HG03097 (cell line): ENCODE measurements at regions not wholly inside any gene's neighbourhood (a gene's known extent, or its start where the extent isn't known, plus 50 kb on each side); places are given as distances from the start of the nearest gene placed in this dataset.
"Not testable (repeated sequence)": the region's sequence is repeated elsewhere in the genome, so short reads cannot be mapped to it uniquely, and the experiment has no call there.

Experiments used
- ATAC-seq: cut with Tn5 transposase; IDR thresholded peaks from one replicate; pipeline ENCODE4 v1.9.1; 2021; ENCODE audit not compliant: unreplicated experiment, low FRiP score

GRCh38 chr6:149127212-149127611, 190.3 kb upstream of the TAB2 start:
- no peak for ATAC-seq

GRCh38 chr6:149128489-149129145, 188.9 kb upstream of the TAB2 start:
- ATAC-seq, result no peak

GRCh38 chr6:149129371-149130077, 188.0 kb upstream of the TAB2 start:
- no peak for ATAC-seq

- ATAC-seq, result no peak
Observed at GRCh38 chr6:149130090-149130489, 187.4 kb upstream of the TAB2 start.

- no peak for ATAC-seq
Observed at GRCh38 chr6:149130508-149130907, 187.0 kb upstream of the TAB2 start.

- ATAC-seq, result no peak
Observed at GRCh38 chr6:149131891-149132290, 185.6 kb upstream of the TAB2 start.

GRCh38 chr6:149132336-149132735, 185.2 kb upstream of the TAB2 start:
- ATAC-seq, result no peak

- no peak for ATAC-seq
Observed at GRCh38 chr6:149134511-149134933, 183.0 kb upstream of the TAB2 start.

- ATAC-seq, result no peak
Observed at GRCh38 chr6:149135809-149136208, 181.7 kb upstream of the TAB2 start.

GRCh38 chr6:149136273-149136912, 181.1 kb upstream of the TAB2 start:
- no peak for ATAC-seq

GRCh38 chr6:149136913-149137286, 180.6 kb upstream of the TAB2 start:
- no peak for ATAC-seq

- no peak for ATAC-seq
Observed at GRCh38 chr6:149137594-149137993, 179.9 kb upstream of the TAB2 start.

GRCh38 chr6:149138089-149138488, 179.4 kb upstream of the TAB2 start:
- no peak for ATAC-seq

GRCh38 chr6:149138699-149139294, 178.7 kb upstream of the TAB2 start:
- ATAC-seq, result no peak

- ATAC-seq, result no peak
Observed at GRCh38 chr6:149139782-149140136, 177.8 kb upstream of the TAB2 start.

- no peak for ATAC-seq
Observed at GRCh38 chr6:149140137-149140909, 177.2 kb upstream of the TAB2 start.

- ATAC-seq, result no peak
Observed at GRCh38 chr6:149140910-149141290, 176.6 kb upstream of the TAB2 start.

GRCh38 chr6:149142924-149143429, 174.5 kb upstream of the TAB2 start:
- no peak for ATAC-seq

- not testable (repeated sequence) for ATAC-seq
Observed at GRCh38 chr6:149145800-149146199, 171.7 kb upstream of the TAB2 start.

- no peak for ATAC-seq
Observed at GRCh38 chr6:149147195-149147594, 170.3 kb upstream of the TAB2 start.
